Stomach (tissue), 8 donors: ENCODE measurements at regions not wholly inside any gene's neighbourhood (a gene's known extent, or its start where the extent isn't known, plus 50 kb on each side); places are given as distances from the start of the nearest gene placed in this dataset.
A peak's percentile ranks its signal among the peaks of the same experiment; 100 is the strongest.

ENCODE experiments used
- DNase-seq, 2 donors: peaks; one replicate each; pipeline versions ENCODE4 v3.0.0 to v3.0.0-alpha.2; 2013 to 2019
- H3K27ac ChIP-seq, 5 donors: fragments of 200-600 bp in 4 of 5; sonication (generic) in 4 of 5; one replicate each; pipeline ENCODE4 v1.5.1; 2013 to 2019; ENCODE audit warnings: mild to moderate bottlenecking in 1 of 5, moderate library complexity in 1 of 5
- H3K27me3 ChIP-seq, 3 donors: fragments of 200-600 bp; sonication (generic); one replicate each; pipeline ENCODE4 v1.5.1; 2017 to 2019; ENCODE audit warnings: mixed run types in 1 of 3
- H3K36me3 ChIP-seq, 4 donors: fragments of 200-600 bp; sonication (generic); 1 replicate in 3 of 4; 2 replicates in 1 of 4; pipeline ENCODE4 v1.5.1; 2016 to 2019
- H3K4me1 ChIP-seq, 4 donors: fragments of 200-600 bp; sonication (generic); one replicate each; pipeline ENCODE4 v1.5.1; 2016 to 2019
- H3K4me3 ChIP-seq, 4 donors: fragments of 200-600 bp; sonication (generic) in 3 of 4; one replicate each; pipeline ENCODE4 v1.5.1; 2016 to 2019; ENCODE audit warnings: mild to moderate bottlenecking in 1 of 4
- H3K9me3 ChIP-seq, 4 donors: fragments of 200-600 bp; sonication (generic); one replicate each; pipeline ENCODE4 v1.5.1; 2016 to 2019
- EP300 ChIP-seq: sonication (generic); formaldehyde crosslinking; IDR thresholded peaks from one replicate; pipeline ENCODE4 v1.6.1; 2017; ENCODE audit warnings: antibody characterized with exemption
- POLR2A ChIP-seq, 4 donors: fragments of 450-650 bp; IDR thresholded peaks; one replicate each; pipeline ENCODE4 v1.6.1; 2016; ENCODE audit warnings: antibody characterized with exemption in 4 of 4, control low read depth in 2 of 4, mild to moderate bottlenecking in 1 of 4, moderate library complexity in 1 of 4
- POLR2AphosphoS5 ChIP-seq, 3 donors: sonication (generic); formaldehyde crosslinking; IDR thresholded peaks; one replicate each; pipeline ENCODE4 v1.6.1; 2016; ENCODE audit warnings: antibody characterized with exemption in 3 of 3
- WGBS, 5 donors: extraction: QIAGEN DNeasy Blood & Tissue Kit in 3 of 5; methylation state at CpG; one replicate each; pipeline versions ENCODE4 v1.1.5 to v1.1.7; 2013 to 2018; 5-methylcytosine and 5-hydroxymethylcytosine counted together
- intact Hi-C: fragments of 100-400 bp; cut with DNase I; formaldehyde crosslinking; loops from one replicate; pipeline ENCODE4 v1.15.1; 2023; ENCODE audit warnings: low total_unique reads
- TF ChIP-seq, protein P1 (sequence below), 7 experiments: fragments of 450-650 bp in 4 of 7; fragments of 200-600 bp in 3 of 7; sonication (generic) in 3 of 7; IDR thresholded peaks; one replicate each; pipeline ENCODE4 v1.5.1; 2016 to 2019; ENCODE audit warnings: antibody characterized with exemption in 7 of 7, control low read depth in 2 of 7, mild to moderate bottlenecking in 1 of 7
- donor health status: healthy with polysubstance abuse.
- donor health status: Bipolar disorder and iron deficiency.
- donor health status: healthy.

GRCh38 chr1:196160066-196160795 lies 448.0 kb downstream of the KCNT2 start:
- Histone ChIP-seq H3K4me3 (no peak overlapping the region), H3K9me3 (no peaks in the 10 kb centered on the region), H3K4me1 (no peaks in the 10 kb centered on the region), H3K27ac (no peak overlapping the region), H3K36me3 (no peaks in the 10 kb centered on the region), H3K27me3 (no peaks in the 10 kb centered on the region)
- TF ChIP-seq EP300 (no peak), POLR2A (IDR thresholded peaks at IDR 0.05) (no peak), POLR2AphosphoS5 (IDR thresholded peaks at IDR 0.05) (no peak)
- TF ChIP-seq, protein P1, sequence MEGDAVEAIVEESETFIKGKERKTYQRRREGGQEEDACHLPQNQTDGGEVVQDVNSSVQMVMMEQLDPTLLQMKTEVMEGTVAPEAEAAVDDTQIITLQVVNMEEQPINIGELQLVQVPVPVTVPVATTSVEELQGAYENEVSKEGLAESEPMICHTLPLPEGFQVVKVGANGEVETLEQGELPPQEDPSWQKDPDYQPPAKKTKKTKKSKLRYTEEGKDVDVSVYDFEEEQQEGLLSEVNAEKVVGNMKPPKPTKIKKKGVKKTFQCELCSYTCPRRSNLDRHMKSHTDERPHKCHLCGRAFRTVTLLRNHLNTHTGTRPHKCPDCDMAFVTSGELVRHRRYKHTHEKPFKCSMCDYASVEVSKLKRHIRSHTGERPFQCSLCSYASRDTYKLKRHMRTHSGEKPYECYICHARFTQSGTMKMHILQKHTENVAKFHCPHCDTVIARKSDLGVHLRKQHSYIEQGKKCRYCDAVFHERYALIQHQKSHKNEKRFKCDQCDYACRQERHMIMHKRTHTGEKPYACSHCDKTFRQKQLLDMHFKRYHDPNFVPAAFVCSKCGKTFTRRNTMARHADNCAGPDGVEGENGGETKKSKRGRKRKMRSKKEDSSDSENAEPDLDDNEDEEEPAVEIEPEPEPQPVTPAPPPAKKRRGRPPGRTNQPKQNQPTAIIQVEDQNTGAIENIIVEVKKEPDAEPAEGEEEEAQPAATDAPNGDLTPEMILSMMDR (IDR thresholded peaks at IDR 0.05) = no peak
- WGBS, 5 donors = 72 to 78% (median 74%) methylated on average over 5 of the region's 5 CpGs
- no peak for DNase-seq
- intact Hi-C loops = no loop called here

GRCh38 chr1:196155586-196155985 lies 452.7 kb downstream of the KCNT2 start:
- intact Hi-C loops = no loop called here
- Histone ChIP-seq H3K27ac (no peak overlapping the region), H3K36me3 (no peaks in the 10 kb centered on the region), H3K9me3 (no peaks in the 10 kb centered on the region), H3K4me1 (peaks cover 0 to 7% (median 0%) of the 10 kb centered on the region in 4 donors), H3K4me3 (no peak overlapping the region), H3K27me3 (no peaks in the 10 kb centered on the region)
- DNase-seq = no peak
- TF ChIP-seq POLR2AphosphoS5 (IDR thresholded peaks at IDR 0.05) (no peak), EP300 (no peak), POLR2A (IDR thresholded peaks at IDR 0.05) (no peak)
- TF ChIP-seq, protein P1 (IDR thresholded peaks at IDR 0.05) = no peak
- WGBS, 5 donors = 83 to 89% (median 87%) methylated on average over 2 of the region's 2 CpGs

DNA sequence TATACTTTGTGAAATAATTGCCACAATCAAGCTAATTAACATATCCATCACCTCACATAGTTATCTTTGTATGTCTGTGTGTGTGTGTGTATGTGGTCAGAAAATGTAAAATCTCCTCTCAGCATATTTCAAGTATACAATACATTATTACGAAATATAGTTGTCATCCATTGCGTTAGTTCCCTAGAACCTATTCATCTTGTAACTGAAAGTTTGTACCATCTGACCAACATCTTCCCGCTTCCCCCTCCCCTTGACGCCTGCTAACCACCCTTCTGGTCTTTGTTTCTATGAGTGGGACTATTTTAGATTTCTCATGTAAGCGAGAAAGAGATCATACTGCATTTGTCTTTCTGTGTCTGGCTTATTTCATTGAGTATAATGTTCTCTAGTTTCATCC lies 455.3 kb downstream of the KCNT2 start:
- Histone ChIP-seq H3K27ac (no peak overlapping the region), H3K27me3 (no peaks in the 10 kb centered on the region), H3K36me3 (no peaks in the 10 kb centered on the region), H3K4me3 (no peak overlapping the region), H3K4me1 (peaks cover 0 to 7% (median 0%) of the 10 kb centered on the region in 4 donors), H3K9me3 (no peaks in the 10 kb centered on the region)
- peak in 1 of 2 donors; percentile 15 for DNase-seq
- 81 to 90% (median 85%) methylated on average over 5 of the region's 5 CpGs for WGBS, 5 donors
- intact Hi-C loops = no loop called here
- TF ChIP-seq POLR2AphosphoS5 (IDR thresholded peaks at IDR 0.05) (no peak), POLR2A (IDR thresholded peaks at IDR 0.05) (no peak), EP300 (no peak)
- TF ChIP-seq, protein P1 (IDR thresholded peaks at IDR 0.05) = no peak

DNA sequence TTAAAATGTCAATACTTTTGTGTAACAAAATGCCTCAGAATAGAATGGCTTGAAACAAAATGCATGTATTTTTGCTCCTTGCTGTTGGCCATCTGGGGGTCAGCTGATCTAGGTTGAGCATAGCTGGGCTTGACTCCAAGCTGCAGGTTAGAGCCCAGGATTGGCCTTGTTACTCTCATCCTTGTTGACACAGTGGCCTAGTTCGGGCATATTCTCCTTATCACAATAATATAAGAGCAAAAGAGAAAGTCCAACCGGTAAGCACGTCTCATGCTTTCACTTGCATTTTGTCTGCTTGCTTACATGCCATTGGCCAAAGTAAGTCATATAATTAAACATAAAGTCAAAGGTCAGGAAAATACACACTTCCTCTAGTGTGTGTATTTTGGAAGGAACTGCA lies 456.2 kb downstream of the KCNT2 start:
- no peaks in the 10 kb centered on the region for H3K27me3 ChIP-seq
- DNase-seq = peak in 1 of 2 donors; percentile 9
- H3K4me3 ChIP-seq = no peak overlapping the region
- H3K36me3 ChIP-seq = no peaks in the 10 kb centered on the region
- H3K27ac ChIP-seq = no peak overlapping the region
- TF ChIP-seq POLR2A (IDR thresholded peaks at IDR 0.05) (no peak), POLR2AphosphoS5 (IDR thresholded peaks at IDR 0.05) (no peak), EP300 (no peak)
- TF ChIP-seq, protein P1 (IDR thresholded peaks at IDR 0.05) = no peak
- intact Hi-C loops = no loop called here
- H3K9me3 ChIP-seq = no peaks in the 10 kb centered on the region
- 17 to 36% (median 28%) methylated on average over 3 of the region's 3 CpGs for WGBS, 5 donors
- peaks cover 0 to 7% (median 0%) of the 10 kb centered on the region in 4 donors for H3K4me1 ChIP-seq
